Transverse colon (tissue), 4 donors: ENCODE measurements at regions not wholly inside any gene's neighbourhood (a gene's known extent, or its start where the extent isn't known, plus 50 kb on each side); places are given as distances from the start of the nearest gene placed in this dataset.

ENCODE experiments used
- POLR2AphosphoS5 ChIP-seq, 3 donors: sonication (generic); formaldehyde crosslinking; IDR thresholded peaks; one replicate each; pipeline ENCODE4 v1.6.1; 2016; ENCODE audit warnings: antibody characterized with exemption in 3 of 3
- TF ChIP-seq, protein P1 (sequence below), 5 experiments: fragments of 200-600 bp in 3 of 5; fragments of 450-650 bp in 2 of 5; sonication (generic) in 3 of 5; IDR thresholded peaks; 1 replicate in 2 of 5; 2 replicates in 3 of 5; pipeline ENCODE4 v1.5.1; 2016 to 2017; ENCODE audit warnings: antibody characterized with exemption in 5 of 5, inconsistent platforms in 3 of 5, mild to moderate bottlenecking in 2 of 5, moderate library complexity in 1 of 5

DNA sequence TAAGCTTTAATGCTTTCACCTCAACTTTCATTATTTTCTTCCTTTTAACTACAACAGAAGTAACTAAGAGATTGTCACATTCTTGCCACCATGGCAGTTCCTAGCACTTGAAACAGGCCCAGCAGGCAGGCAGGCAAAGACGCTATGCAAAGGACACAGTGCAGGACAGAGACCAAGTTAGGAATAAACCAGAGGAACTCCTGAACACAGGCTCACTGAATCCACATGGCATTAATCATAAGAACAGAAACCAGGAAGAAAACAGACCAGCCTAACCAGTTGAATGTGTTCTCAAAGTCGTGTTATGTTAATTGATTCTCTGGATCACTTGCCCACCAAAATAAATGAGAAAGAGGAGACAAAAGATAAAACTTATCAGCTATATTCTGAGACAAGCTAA lies 397.6 kb downstream of the TBL1XR1 start:
- TF ChIP-seq, protein P1, sequence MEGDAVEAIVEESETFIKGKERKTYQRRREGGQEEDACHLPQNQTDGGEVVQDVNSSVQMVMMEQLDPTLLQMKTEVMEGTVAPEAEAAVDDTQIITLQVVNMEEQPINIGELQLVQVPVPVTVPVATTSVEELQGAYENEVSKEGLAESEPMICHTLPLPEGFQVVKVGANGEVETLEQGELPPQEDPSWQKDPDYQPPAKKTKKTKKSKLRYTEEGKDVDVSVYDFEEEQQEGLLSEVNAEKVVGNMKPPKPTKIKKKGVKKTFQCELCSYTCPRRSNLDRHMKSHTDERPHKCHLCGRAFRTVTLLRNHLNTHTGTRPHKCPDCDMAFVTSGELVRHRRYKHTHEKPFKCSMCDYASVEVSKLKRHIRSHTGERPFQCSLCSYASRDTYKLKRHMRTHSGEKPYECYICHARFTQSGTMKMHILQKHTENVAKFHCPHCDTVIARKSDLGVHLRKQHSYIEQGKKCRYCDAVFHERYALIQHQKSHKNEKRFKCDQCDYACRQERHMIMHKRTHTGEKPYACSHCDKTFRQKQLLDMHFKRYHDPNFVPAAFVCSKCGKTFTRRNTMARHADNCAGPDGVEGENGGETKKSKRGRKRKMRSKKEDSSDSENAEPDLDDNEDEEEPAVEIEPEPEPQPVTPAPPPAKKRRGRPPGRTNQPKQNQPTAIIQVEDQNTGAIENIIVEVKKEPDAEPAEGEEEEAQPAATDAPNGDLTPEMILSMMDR (IDR thresholded peaks at IDR 0.05) = no peak
- no peak for TF ChIP-seq POLR2AphosphoS5 (IDR thresholded peaks at IDR 0.05)
